Kidney capillary endothelial cell (primary cell): ENCODE measurements at regions not wholly inside any gene's neighbourhood (a gene's known extent, or its start where the extent isn't known, plus 50 kb on each side); places are given as distances from the start of the nearest gene placed in this dataset.

Experiments
- DNase-seq: peaks from one replicate; pipeline ENCODE4 v3.0.0-alpha.2; 2018; ENCODE audit warnings: low spot score

GRCh38 chr2:150006591-150006990 is 419.0 kb upstream of the MMADHC start:
- DNase-seq, result no peak

- DNase-seq, result no peak
Observed at GRCh38 chr2:150003544-150003943, 416.0 kb upstream of the MMADHC start.

DNA sequence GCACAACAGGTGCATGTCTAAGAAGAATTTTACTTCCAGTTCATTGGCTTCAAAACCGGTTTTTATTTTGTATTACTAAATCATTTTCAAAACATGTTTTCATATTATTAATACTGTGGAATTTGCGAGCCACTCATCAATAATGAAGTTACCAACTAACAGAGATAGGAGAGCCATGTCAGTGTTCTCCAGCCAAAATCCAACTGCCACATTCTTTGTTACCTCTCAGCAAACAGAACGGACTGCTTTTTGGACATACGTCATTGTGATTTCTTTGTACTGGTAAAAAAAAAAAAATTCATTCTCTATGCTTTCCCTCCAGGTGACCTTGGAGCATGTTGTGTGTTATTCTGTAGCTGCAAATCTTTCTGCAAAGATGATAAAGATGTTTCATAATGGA is 414.2 kb upstream of the MMADHC start:
- DNase-seq, result no peak

GRCh38 chr2:149996901-149997300 is 409.3 kb upstream of the MMADHC start:
- no peak for DNase-seq

DNA sequence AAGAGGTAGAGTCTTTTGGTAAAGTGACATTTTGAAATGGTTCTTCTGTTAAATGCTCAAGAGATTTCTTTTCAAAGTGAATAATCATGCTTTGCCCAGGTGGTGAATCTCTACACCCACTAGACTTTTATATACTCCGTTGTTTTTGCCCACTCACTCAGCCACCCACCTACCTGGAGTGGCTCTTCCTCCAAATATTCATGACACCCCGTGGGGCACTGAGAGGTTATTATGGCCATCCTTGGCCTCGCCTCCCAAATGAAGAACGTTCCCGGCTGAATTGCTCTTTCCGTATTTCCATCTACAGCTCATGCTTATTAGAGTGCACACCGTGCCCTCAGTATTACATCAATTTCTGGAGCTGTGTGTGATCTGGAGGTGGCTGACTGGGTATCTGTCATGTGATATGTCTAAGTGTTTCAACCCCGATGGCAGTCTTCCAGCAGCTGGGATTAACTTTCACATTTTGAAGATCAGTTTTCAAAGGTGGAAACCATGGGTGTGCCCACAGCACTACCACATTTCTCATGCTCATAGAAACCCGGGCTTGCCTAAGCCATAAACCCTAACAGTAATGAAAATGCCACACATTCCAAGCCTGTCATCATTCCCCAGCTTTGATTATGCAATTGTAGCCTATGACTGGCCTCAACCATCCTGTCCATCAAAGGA is 406.6 kb upstream of the MMADHC start:
- no peak for DNase-seq

- DNase-seq, result no peak
Observed at GRCh38 chr2:149993316-149993715, 405.7 kb upstream of the MMADHC start.

DNA sequence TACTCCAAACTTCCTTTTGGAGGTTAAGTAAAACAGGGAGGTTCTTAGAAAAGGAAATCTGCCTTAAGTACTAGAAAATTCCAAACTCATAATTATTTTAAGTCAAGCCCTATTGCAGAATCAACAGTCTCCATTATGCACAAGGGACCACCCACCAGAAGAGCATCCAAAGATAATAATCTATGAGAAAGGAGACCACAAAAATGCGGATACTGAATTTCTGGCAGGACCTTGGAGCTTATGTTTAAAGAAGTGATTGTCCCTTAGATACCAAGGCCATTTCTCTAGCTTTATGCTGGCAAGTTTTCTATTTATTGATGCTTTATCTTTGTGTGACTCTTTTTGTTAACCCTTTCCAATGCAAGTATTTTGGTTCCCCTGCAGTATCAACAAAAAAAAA is 404.0 kb upstream of the MMADHC start:
- no peak for DNase-seq

DNA sequence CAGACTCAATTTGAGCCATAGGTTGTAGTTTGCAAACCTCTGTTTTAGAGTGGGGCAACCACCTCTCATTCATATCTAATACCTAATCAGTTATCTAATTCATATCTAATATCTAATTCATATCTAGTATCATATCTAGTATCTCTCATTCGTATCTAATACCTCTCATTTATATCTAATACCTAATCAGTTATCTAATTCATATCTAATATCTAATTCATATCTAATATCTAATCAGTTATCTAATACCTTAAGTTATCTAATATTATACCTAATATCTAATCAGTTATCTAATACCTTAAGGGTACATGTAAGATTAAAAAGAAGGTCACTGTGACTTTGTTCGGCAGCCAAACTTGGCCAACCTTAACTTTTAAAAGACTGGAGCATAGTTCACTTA is 403.4 kb upstream of the MMADHC start:
- no peak for DNase-seq

- no peak for DNase-seq
Observed at GRCh38 chr2:149989447-149990063, 402.0 kb upstream of the MMADHC start.

- DNase-seq, result no peak
Observed at GRCh38 chr2:149988361-149988760, 400.8 kb upstream of the MMADHC start.

GRCh38 chr2:149986861-149987260 is 399.3 kb upstream of the MMADHC start:
- DNase-seq, result no peak

DNA sequence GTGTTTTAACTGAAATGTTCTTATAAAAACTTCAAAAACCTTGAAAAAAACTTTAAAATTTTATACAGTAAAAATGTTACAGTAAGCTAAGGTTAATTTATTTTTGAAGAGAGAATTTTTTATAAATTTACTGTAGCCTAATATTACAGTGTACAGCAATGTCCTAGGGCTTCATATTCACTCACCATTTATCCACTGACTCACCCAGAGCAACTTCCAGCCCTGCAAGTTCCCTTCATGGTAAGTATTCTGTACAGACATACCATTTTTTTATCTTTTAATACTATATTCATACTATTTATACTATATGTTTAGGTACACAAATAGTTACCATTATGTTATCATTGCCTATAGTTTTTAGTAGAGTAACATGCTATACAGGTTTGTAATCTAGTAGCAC is 396.7 kb upstream of the MMADHC start:
- no peak for DNase-seq

DNA sequence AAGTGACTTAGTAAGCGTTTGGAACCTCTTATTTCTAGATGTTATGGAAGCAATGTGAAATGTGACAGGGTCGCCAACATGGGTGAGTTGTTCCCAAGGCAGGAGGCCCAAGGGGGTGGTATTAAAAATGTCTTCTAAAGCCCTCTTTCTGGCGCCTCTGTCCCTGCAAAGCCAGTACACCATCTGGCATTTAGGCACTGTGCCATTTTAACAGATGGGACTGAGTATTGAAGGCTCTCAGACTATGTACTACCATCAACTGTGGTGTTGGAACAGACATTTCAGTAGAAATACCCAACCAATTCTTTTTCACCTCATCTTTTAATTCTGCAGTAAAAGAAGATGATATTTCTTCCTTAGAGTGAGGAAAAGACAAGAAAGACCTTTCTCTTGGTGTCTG is 384.5 kb upstream of the MMADHC start:
- DNase-seq, result no peak

- DNase-seq, result no peak
Observed at GRCh38 chr2:149954981-149955600, 367.5 kb upstream of the MMADHC start.

DNA sequence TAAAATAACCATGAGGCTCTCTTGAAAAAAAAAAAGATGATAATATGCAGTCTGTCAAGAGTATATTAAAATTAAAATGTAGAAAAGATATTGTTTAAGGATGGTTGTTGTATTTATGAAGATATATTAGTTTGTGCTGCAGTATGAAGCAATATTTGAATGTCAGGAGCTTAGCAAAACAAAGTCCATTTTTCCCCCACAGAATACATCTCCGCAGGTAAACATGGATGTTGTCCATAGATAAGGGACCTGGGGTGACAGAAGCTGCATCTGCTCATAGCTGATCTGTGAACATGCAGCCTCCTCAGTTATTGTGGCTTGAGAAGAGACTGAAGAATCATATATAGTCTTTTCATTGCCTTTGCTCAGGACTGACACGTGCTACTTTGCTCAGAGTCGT is 366.1 kb upstream of the MMADHC start:
- no peak for DNase-seq

- no peak for DNase-seq
Observed at GRCh38 chr2:149931486-149931885, 343.9 kb upstream of the MMADHC start.

GRCh38 chr2:149928011-149928410 is 340.4 kb upstream of the MMADHC start:
- DNase-seq, result no peak

DNA sequence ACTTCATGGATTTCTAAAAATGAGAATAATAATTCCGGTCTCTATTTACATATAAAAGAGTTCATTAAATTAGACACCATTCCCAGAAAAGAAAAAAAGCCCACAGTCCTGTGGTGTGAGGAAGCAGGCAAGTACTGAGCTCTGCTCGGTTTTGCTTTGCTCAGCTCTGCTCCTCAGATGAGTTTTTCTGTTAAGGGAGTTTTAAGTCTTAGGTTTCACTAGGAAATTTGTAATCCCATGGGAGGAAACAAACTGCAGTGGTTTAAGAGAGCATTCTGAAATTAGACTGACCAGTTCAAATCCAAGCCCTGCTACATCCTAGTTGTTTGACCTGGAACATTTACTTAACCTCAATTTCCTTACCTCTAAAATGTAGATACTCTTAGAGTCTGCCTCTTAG is 338.6 kb upstream of the MMADHC start:
- no peak for DNase-seq

- no peak for DNase-seq
Observed at GRCh38 chr2:149924549-149925213, 337.1 kb upstream of the MMADHC start.

- no peak for DNase-seq
Observed at GRCh38 chr2:149924028-149924427, 336.5 kb upstream of the MMADHC start.

GRCh38 chr2:149921911-149922616 is 334.5 kb upstream of the MMADHC start:
- no peak for DNase-seq

DNA sequence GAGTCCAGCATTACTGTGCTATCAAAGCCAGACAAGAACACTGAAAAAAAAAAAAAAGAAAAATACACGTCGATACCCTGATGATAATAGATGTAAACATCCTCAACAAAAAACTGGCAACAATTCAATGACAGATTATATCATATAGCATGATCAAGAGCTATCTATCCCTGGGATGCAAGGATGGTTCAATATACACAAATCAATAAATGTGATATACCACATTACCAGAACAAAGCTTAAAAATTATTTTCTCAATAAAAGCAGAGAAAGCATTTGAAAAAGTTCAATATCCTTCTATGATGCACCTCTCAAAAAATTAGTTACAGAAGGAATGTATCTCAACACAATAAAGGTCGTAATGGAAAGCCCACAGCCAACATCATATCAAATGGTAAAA is 332.8 kb upstream of the MMADHC start:
- no peak for DNase-seq

GRCh38 chr2:149915151-149915550 is 327.6 kb upstream of the MMADHC start:
- no peak for DNase-seq
